Neural progenitor cell (in vitro differentiated cells): ENCODE measurements at regions not wholly inside any gene's neighbourhood (a gene's known extent, or its start where the extent isn't known, plus 50 kb on each side); places are given as distances from the start of the nearest gene placed in this dataset.

Source experiments
- CTCF ChIP-seq: fragments of 200-600 bp; sonication (generic); IDR thresholded peaks from 2 replicates; pipeline ENCODE4 v1.5.1; 2017; ENCODE audit warnings: antibody characterized with exemption, mild to moderate bottlenecking
- EZH2 ChIP-seq: fragments of 200-600 bp; sonication (generic); IDR thresholded peaks from 2 replicates; pipeline ENCODE4 v1.6.1; 2017; ENCODE audit warnings: antibody characterized with exemption, mild to moderate bottlenecking, moderate library complexity
- EZH2phosphoT487 ChIP-seq: fragments of 200-600 bp; sonication (generic); IDR thresholded peaks from 2 replicates; pipeline ENCODE4 v1.6.1; 2017; ENCODE audit warnings: antibody characterized with exemption

DNA sequence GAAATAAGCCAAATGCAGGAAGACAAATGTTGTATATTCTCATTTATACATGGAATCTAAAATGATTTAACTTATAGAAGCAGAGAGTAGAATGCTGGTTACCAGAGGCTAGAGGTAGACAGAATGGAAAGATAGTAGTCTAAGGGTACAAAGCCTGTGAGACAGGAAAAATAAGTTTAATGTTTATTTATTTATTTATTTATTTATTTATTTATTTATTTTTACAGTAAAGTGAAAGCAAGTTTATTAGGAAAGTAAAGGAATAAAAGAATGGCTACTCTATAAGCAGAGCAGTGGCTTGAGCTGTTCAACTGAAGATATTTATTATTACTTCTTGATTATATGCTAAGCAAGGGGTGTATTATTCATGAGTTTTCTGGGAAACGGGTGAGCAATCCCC, 203.2 kb downstream of the LAS1L start:
- TF ChIP-seq CTCF: no peak
- no peak for TF ChIP-seq EZH2phosphoT487
- TF ChIP-seq EZH2: no peak
